Bronchial epithelial cell (primary cell): ENCODE measurements at regions not wholly inside any gene's neighbourhood (a gene's known extent, or its start where the extent isn't known, plus 50 kb on each side); places are given as distances from the start of the nearest gene placed in this dataset.
A peak's percentile ranks its signal among the peaks of the same experiment; 100 is the strongest.

Experiments
- DNase-seq: peaks from one replicate; pipeline ENCODE4 v3.0.0-alpha.2; 2010; ENCODE audit warnings: low read depth
- FAIRE-seq: peaks from 2 replicates; lab custom pipeline; 2011; peaks lifted over from hg19 to GRCh38; lab: Jason Lieb, UNC
- H3K27me3 ChIP-seq: 2 replicates; pipeline ENCODE4 v1.5.1; 2011; ENCODE audit warnings: low read length; ENCODE audit not compliant: control insufficient read depth, insufficient read depth
- H3K36me3 ChIP-seq: 2 replicates; pipeline ENCODE4 v1.5.1; 2011; ENCODE audit warnings: low read length; ENCODE audit not compliant: control insufficient read depth, insufficient read depth
- H3K4me3 ChIP-seq: 2 replicates; pipeline ENCODE4 v1.5.1; 2011; ENCODE audit warnings: mild to moderate bottlenecking, low read depth, low read length, control low read depth
- CTCF ChIP-seq: IDR thresholded peaks from 2 replicates; pipeline ENCODE4 v1.5.1; 2011; ENCODE audit warnings: mild to moderate bottlenecking, moderate library complexity, low read length, control low read depth, inconsistent platforms; ENCODE audit not compliant: insufficient read depth, severe bottlenecking

DNA sequence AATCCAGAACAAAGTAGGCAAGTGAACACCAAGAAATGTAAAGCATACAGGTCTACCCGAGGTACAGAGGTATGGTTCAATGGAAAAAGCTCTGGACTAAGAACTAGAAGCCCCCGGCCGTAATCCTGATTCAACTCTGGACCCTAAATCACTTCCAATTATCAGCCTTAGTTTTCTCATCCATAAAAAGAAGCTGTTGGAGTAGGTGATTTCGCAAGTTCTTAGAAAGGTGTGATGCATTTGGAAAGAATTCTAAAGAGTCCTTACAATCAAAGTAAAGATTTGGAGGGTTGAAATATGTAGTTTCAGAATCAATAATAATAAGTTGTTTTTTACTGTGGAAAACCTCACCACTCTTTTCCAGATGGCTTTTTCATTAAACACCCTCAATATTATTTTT, 622.1 kb upstream of the ID2 start:
- no peaks in the 10 kb centered on the region for H3K27me3 ChIP-seq
- no peak for FAIRE-seq
- H3K4me3 ChIP-seq = no peak overlapping the region
- TF ChIP-seq CTCF = no peak
- no peaks in the 10 kb centered on the region for H3K36me3 ChIP-seq
- DNase-seq = peak; percentile 45

DNA sequence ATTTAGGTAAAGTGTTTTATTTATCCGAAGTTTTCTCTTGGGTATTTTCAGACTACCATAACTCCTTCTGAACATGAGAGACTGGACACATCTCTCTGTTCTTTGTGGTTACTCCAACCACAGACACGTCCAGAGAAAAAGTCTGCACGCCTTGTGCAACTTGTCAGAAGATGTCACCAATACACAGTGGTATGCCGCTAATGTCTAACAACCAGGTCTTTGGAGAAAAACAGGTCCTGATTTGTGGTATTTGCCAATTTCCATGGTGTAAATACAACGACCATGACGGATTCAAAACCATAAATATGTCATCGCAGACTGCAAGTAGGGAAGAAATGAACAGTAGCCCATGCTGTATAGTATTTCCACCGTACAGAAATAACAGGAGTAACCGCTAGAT, 620.6 kb upstream of the ID2 start:
- no peak for FAIRE-seq

DNA sequence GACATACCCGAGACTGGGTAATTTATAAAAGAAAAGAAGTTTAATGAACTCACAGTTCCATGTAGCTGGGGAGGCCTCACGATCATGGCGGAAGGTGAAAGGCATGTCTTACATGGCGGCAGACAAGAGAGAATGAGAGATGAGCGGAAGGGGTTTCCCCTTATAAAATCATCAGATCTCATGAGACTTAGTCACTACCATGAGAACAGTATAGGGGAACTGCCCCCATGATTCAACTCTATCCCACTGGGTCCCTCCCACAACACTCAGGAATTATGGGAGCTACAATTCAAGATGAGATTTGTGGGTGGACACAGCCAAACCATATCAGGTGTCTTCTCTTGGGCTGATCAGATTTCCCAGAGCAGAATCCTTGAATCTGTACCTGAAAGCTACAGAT, 617.3 kb upstream of the ID2 start:
- TF ChIP-seq CTCF = no peak
- DNase-seq = no peak
- Histone ChIP-seq H3K27me3 (no peaks in the 10 kb centered on the region), H3K4me3 (no peak overlapping the region), H3K36me3 (no peaks in the 10 kb centered on the region)
- FAIRE-seq = no peak

More for the DNA sequence above, 620.6 kb upstream of the ID2 start:
- no peaks in the 10 kb centered on the region for H3K27me3 ChIP-seq
- TF ChIP-seq CTCF = no peak
- no peak for DNase-seq
- H3K4me3 ChIP-seq = no peak overlapping the region
- no peaks in the 10 kb centered on the region for H3K36me3 ChIP-seq

DNA sequence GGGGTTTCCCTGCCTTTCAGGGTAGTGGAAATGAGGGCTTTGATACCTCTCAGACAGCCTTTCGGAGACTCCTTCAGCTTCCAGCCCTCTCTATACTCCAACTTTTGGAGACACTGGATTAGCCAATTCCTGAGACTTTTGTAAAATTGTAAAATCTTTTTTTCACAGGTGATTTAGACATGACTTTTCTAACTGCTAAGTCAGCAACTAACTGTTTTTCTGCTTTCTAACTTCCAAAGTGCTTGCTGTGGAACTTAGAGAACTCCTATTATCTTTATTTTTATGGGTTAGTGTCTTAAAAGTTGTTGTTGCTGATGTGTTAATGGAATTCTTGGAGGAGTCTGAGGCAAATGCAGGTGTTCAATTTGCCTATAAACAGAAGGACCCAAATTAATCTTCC, 616.7 kb upstream of the ID2 start:
- Histone ChIP-seq H3K27me3 (no peaks in the 10 kb centered on the region), H3K4me3 (no peak overlapping the region), H3K36me3 (no peaks in the 10 kb centered on the region)
- DNase-seq (no peak), FAIRE-seq (no peak)
- TF ChIP-seq CTCF = no peak

DNA sequence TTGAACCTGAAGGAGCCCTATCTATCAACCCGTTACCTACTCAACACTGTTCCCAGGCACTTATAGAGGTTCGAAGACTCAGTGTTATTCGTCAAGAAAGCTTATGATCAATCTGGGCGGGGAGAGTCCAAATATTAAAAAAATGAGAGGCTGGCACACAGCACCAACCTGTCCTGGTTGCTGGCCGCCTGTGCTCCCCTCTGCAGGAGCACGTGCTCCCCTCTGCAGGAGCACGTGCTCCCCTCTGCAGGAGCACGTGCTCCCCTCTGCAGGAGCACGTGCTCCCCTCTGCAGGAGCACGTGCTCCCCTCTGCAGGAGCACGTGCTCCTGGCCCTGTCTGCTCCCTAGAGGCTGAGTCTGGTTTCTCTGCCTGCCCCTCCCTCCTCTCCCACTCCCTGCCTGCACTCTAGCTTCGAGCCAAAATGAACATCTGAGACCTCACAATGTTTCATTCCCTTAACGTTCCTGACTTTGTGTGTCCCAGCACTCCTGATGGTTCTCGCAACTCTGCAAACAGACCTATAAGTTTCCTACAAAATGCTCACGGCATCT, 614.0 kb upstream of the ID2 start:
- H3K36me3 ChIP-seq = no peaks in the 10 kb centered on the region
- no peak overlapping the region for H3K4me3 ChIP-seq
- TF ChIP-seq CTCF = no peak
- DNase-seq (no peak), FAIRE-seq (no peak)
- no peaks in the 10 kb centered on the region for H3K27me3 ChIP-seq

DNA sequence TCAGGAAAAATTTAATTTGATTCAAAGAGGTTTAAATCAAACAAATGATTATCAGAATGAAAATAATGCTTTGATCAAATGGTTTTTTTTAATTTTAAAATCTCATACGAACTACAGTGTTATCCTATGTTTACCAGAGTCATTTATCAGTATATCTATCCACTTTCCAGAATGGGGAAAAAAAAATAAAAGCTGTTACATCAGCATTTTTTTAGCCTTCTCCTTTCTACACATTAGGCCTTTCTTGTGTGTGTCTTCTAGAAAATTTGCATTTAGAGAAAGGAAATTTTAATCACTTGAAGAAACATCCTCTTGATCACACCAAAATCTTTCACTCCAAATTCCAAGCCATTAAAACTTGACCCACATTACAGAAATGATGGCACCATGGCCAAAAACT, 608.9 kb upstream of the ID2 start:
- H3K27me3 ChIP-seq = no peaks in the 10 kb centered on the region
- FAIRE-seq (no peak), DNase-seq (no peak)
- TF ChIP-seq CTCF = no peak
- H3K4me3 ChIP-seq = no peak overlapping the region
- H3K36me3 ChIP-seq = no peaks in the 10 kb centered on the region
